OCI-LY3 (cell line): ENCODE measurements at regions not wholly inside any gene's neighbourhood (a gene's known extent, or its start where the extent isn't known, plus 50 kb on each side); places are given as distances from the start of the nearest gene placed in this dataset.

Source experiments
- H2AFZ ChIP-seq: fragments of 200-600, 300-600 bp; shearing (Covaris generic); 2 replicates; pipeline ENCODE4 v1.6.0; 2014; ENCODE audit warnings: antibody characterized with exemption, low read depth, low read length
- H3K27ac ChIP-seq: fragments of 200-600, 300-600 bp; sonication (generic); 2 replicates; pipeline ENCODE4 v1.5.1; 2014; ENCODE audit warnings: mild to moderate bottlenecking, low read length, moderate library complexity, mixed read lengths
- H3K27me3 ChIP-seq: fragments of 200-600, 300-600 bp; sonication (generic); 2 replicates; pipeline ENCODE4 v1.6.1; 2014; ENCODE audit warnings: low read depth, low read length, mixed read lengths
- H3K36me3 ChIP-seq: fragments of 200-600, 300-600 bp; sonication (generic); replicated peaks from 2 replicates; pipeline ENCODE3; 2014; ENCODE audit warnings: low read depth, low read length, mixed read lengths
- H3K4me1 ChIP-seq: fragments of 300-600, 200-600 bp; sonication (generic); 2 replicates; pipeline ENCODE4 v1.6.1; 2014; ENCODE audit warnings: low read length, mixed read lengths
- H3K4me2 ChIP-seq: fragments of 200-600, 300-600 bp; sonication (generic); 2 replicates; pipeline ENCODE4 v1.6.1; 2014; ENCODE audit warnings: low read length, mixed read lengths
- H3K4me3 ChIP-seq: fragments of 300-600, 200-600 bp; sonication (generic); 2 replicates; pipeline ENCODE4 v1.5.1; 2014; ENCODE audit warnings: antibody characterized with exemption, mild to moderate bottlenecking, low read length, moderate library complexity
- H3K79me2 ChIP-seq: fragments of 300-600, 200-600 bp; shearing (Covaris generic); 2 replicates; pipeline ENCODE4 v1.6.1; 2014; ENCODE audit warnings: mild to moderate bottlenecking, low read length, mixed read lengths
- H3K9ac ChIP-seq: fragments of 300-600, 200-600 bp; shearing (Covaris generic); 2 replicates; pipeline ENCODE4 v1.6.0; 2014; ENCODE audit warnings: mild to moderate bottlenecking, low read length, moderate library complexity
- H3K9me3 ChIP-seq: fragments of 200-600, 300-600 bp; shearing (Covaris generic); 2 replicates; pipeline ENCODE4 v1.6.1; 2014; ENCODE audit warnings: low read length, mixed read lengths; ENCODE audit not compliant: insufficient read depth
- H4K20me1 ChIP-seq: fragments of 200-600, 300-600 bp; sonication (generic); 2 replicates; pipeline ENCODE4 v1.6.1; 2016; ENCODE audit warnings: low read length, mixed read lengths; ENCODE audit not compliant: insufficient read depth
- CTCF ChIP-seq: fragments of 200-600, 300-600 bp; sonication (generic); IDR thresholded peaks from 2 replicates; pipeline ENCODE4 v1.5.1; 2014; ENCODE audit warnings: antibody characterized with exemption, low read length, low read depth
- EZH2phosphoT487 ChIP-seq: fragments of 200-600 bp; shearing (Covaris generic); IDR thresholded peaks from 2 replicates; pipeline ENCODE4 v1.6.1; 2018; ENCODE audit warnings: antibody characterized with exemption, mixed run types, low read depth

GRCh38 chr17:12389421-12389820 is 276.3 kb upstream of the MYOCD start:
- Histone ChIP-seq H3K4me3 (no peak overlapping the region), H3K27me3 (no peaks in the 10 kb centered on the region), H3K9me3 (no peaks in the 10 kb centered on the region), H3K4me2 (no peak overlapping the region), H3K79me2 (no peaks in the 10 kb centered on the region), H3K36me3 (no peaks in the 10 kb centered on the region), H3K4me1 (no peaks in the 10 kb centered on the region), H2AFZ (no peak overlapping the region), H3K27ac (no peak overlapping the region), H4K20me1 (no peaks in the 10 kb centered on the region), H3K9ac (no peak overlapping the region)
- TF ChIP-seq EZH2phosphoT487 (no peak), CTCF (no peak)

GRCh38 chr17:12390631-12391030 is 275.1 kb upstream of the MYOCD start:
- Histone ChIP-seq H2AFZ (no peak overlapping the region), H3K27ac (no peak overlapping the region), H3K27me3 (no peaks in the 10 kb centered on the region), H3K9me3 (no peaks in the 10 kb centered on the region), H3K4me2 (no peak overlapping the region), H3K36me3 (no peaks in the 10 kb centered on the region), H3K4me1 (no peaks in the 10 kb centered on the region), H4K20me1 (no peaks in the 10 kb centered on the region), H3K9ac (no peak overlapping the region), H3K79me2 (no peaks in the 10 kb centered on the region), H3K4me3 (no peak overlapping the region)
- no peak for TF ChIP-seq CTCF
- no peak for TF ChIP-seq EZH2phosphoT487

GRCh38 chr17:12391468-12391867 is 274.2 kb upstream of the MYOCD start:
- Histone ChIP-seq H4K20me1 (no peaks in the 10 kb centered on the region), H3K9me3 (no peaks in the 10 kb centered on the region), H3K27me3 (no peaks in the 10 kb centered on the region), H3K4me1 (peaks cover 5% of the 10 kb centered on the region), H3K9ac (no peak overlapping the region), H3K36me3 (no peaks in the 10 kb centered on the region), H2AFZ (no peak overlapping the region), H3K4me3 (no peak overlapping the region), H3K79me2 (no peaks in the 10 kb centered on the region), H3K27ac (no peak overlapping the region), H3K4me2 (no peak overlapping the region)
- no peak for TF ChIP-seq CTCF
- TF ChIP-seq EZH2phosphoT487, result no peak

GRCh38 chr17:12395733-12396354 is 269.8 kb upstream of the MYOCD start:
- Histone ChIP-seq H3K27me3 (no peaks in the 10 kb centered on the region), H4K20me1 (no peaks in the 10 kb centered on the region), H3K79me2 (no peaks in the 10 kb centered on the region), H2AFZ (no peak overlapping the region; the same call in 1 of the 2 replicates), H3K27ac (no peak overlapping the region), H3K4me2 (no peak overlapping the region), H3K9me3 (no peaks in the 10 kb centered on the region), H3K4me3 (no peak overlapping the region), H3K4me1 (peaks cover 5% of the 10 kb centered on the region), H3K9ac (no peak overlapping the region), H3K36me3 (no peaks in the 10 kb centered on the region)
- TF ChIP-seq CTCF (peak; percentile 46), EZH2phosphoT487 (no peak)
